ENCODE measurements at regions not wholly inside any gene's neighbourhood (a gene's known extent, or its start where the extent isn't known, plus 50 kb on each side); places are given as distances from the start of the nearest gene placed in this dataset.

- CTCF ChIA-PET (ENCODE audit: low intra/inter-chr PET ratio): interaction anchor here (0.6 kb wide), 1 partner anchor 12 kb away, joined by 3 read pairs; no protein-coding TSS in a partner anchor
- POLR2A ChIA-PET: interaction anchor here (0.6 kb wide), 1 partner anchor 21 kb away, joined by 3 read pairs; no protein-coding TSS in a partner anchor
- intact Hi-C loops (cut with micrococcal nuclease): no loop called here
- no peak overlapping the region for H3K4me3 ChIP-seq
- TF ChIP-seq ELF2 (CRISPR knock-in tag; IDR thresholded peaks at IDR 0.05): no peak
- TF ChIP-seq GATAD2A (IDR thresholded peaks at IDR 0.05): no peak
- H3K9me1 ChIP-seq (ENCODE audit: control insufficient read depth, insufficient read depth, low read length): no peaks in the 10 kb centered on the region
- 0% methylated on average over 1 of the region's 1 CpG for WGBS (ENCODE audit: insufficient coverage, low coverage, missing lambda C conversion rate)
- no TSS peak for BruUV-seq (replicated peaks)
- no peak overlapping the region for H3K27ac ChIP-seq (ENCODE audit: extremely low read depth, low read depth, low read length)
- no peak for DNase-seq (ENCODE audit: extremely low read depth in 1 of 4, low spot score in 3 of 4)
- H3K4me2 ChIP-seq (ENCODE audit: insufficient read depth, low read length): no peak overlapping the region
- FAIRE-seq: no peak
- no peaks in the 10 kb centered on the region for H3K79me2 ChIP-seq (ENCODE audit: control insufficient read depth, insufficient read depth, low read length)
- ATAC-seq: no peak
- H3K36me3 ChIP-seq (ENCODE audit: control insufficient read depth, insufficient read depth, low read length): no peaks in the 10 kb centered on the region
- in situ Hi-C loops (cut with MboI): no loop called here
- H2AFZ ChIP-seq (ENCODE audit: low read depth, low read length): no peak overlapping the region
- H3K27me3 ChIP-seq (ENCODE audit: control insufficient read depth in 2 of 2, insufficient read depth in 2 of 2, low read length in 2 of 2): no peaks in the 10 kb centered on the region
- H3K9me3 ChIP-seq (replicated peaks; ENCODE audit: control insufficient read depth, insufficient read depth, low read depth, low read length): no peaks in the 10 kb centered on the region
- H4K20me1 ChIP-seq (replicated peaks; ENCODE audit: control insufficient read depth, insufficient read depth, low read length): no peaks in the 10 kb centered on the region
- no peak overlapping the region for H3K9ac ChIP-seq (ENCODE audit: insufficient read depth in 1 of 2, low read depth in 2 of 2, low read length in 2 of 2)
- H3K4me1 ChIP-seq (replicated peaks in 1 of 2; ENCODE audit: control insufficient read depth in 2 of 2, insufficient read depth in 2 of 2, low read length in 2 of 2): no peaks in the 10 kb centered on the region
These were observed 314.6 kb upstream of the PDE3A start for GRCh38 chr12:20053782-20054181.

- no peaks in the 10 kb centered on the region for H3K36me3 ChIP-seq (ENCODE audit: control insufficient read depth, insufficient read depth, low read length)
- ATAC-seq: no peak
- no peaks in the 10 kb centered on the region for H3K4me1 ChIP-seq (replicated peaks in 1 of 2; ENCODE audit: control insufficient read depth in 2 of 2, insufficient read depth in 2 of 2, low read length in 2 of 2)
- H3K9me1 ChIP-seq (ENCODE audit: control insufficient read depth, insufficient read depth, low read length): no peaks in the 10 kb centered on the region
- POLR2A ChIA-PET: no interaction called here
- no peak overlapping the region for H3K4me2 ChIP-seq (ENCODE audit: insufficient read depth, low read length)
- DNase-seq (ENCODE audit: extremely low read depth in 1 of 4, low spot score in 3 of 4): no peak
- CTCF ChIA-PET (ENCODE audit: low intra/inter-chr PET ratio): no interaction called here
- no peak for FAIRE-seq
- 0% methylated on average over 3 of the region's 3 CpGs for WGBS (ENCODE audit: insufficient coverage, low coverage, missing lambda C conversion rate)
- H3K4me3 ChIP-seq: no peak overlapping the region
- H2AFZ ChIP-seq (ENCODE audit: low read depth, low read length): no peak overlapping the region
- intact Hi-C loops (cut with micrococcal nuclease): no loop called here
- H3K9me3 ChIP-seq (replicated peaks; ENCODE audit: control insufficient read depth, insufficient read depth, low read depth, low read length): no peaks in the 10 kb centered on the region
- no peak overlapping the region for H3K9ac ChIP-seq (ENCODE audit: insufficient read depth in 1 of 2, low read depth in 2 of 2, low read length in 2 of 2)
- H3K79me2 ChIP-seq (ENCODE audit: control insufficient read depth, insufficient read depth, low read length): no peaks in the 10 kb centered on the region
- H4K20me1 ChIP-seq (replicated peaks; ENCODE audit: control insufficient read depth, insufficient read depth, low read length): no peaks in the 10 kb centered on the region
- no TSS peak for BruUV-seq (replicated peaks)
- in situ Hi-C loops (cut with MboI): no loop called here
- H3K27ac ChIP-seq (ENCODE audit: extremely low read depth, low read depth, low read length): no peak overlapping the region
- H3K27me3 ChIP-seq (ENCODE audit: control insufficient read depth in 2 of 2, insufficient read depth in 2 of 2, low read length in 2 of 2): no peaks in the 10 kb centered on the region
- no peak for TF ChIP-seq TCF7 (IDR thresholded peaks at IDR 0.05; ENCODE audit: borderline replicate concordance)
- TF ChIP-seq FOXK1 (CRISPR knock-in tag; IDR thresholded peaks at IDR 0.05; ENCODE audit: borderline replicate concordance): no peak
- no peak for TF ChIP-seq ZNF512 (tag; IDR thresholded peaks at IDR 0.05)
- TF ChIP-seq GATA2 (CRISPR knock-in tag; IDR thresholded peaks at IDR 0.05): no peak
- TF ChIP-seq STAT5B (CRISPR knock-in tag; IDR thresholded peaks at IDR 0.05): no peak
- no peak for TF ChIP-seq SUPT5H (IDR thresholded peaks at IDR 0.05)
- no peak for TF ChIP-seq PHF20 (IDR thresholded peaks at IDR 0.05; ENCODE audit: partially characterized antibody)
- TF ChIP-seq ELK1 (CRISPR knock-in tag; IDR thresholded peaks at IDR 0.05): no peak
- TF ChIP-seq SMC3 (conservative IDR thresholded peaks at IDR 0.05; ENCODE audit: insufficient read depth, low read depth, low read length): no peak
- no peak for TF ChIP-seq BMI1 (IDR thresholded peaks at IDR 0.05; ENCODE audit: low read length)
- no peak for TF ChIP-seq ELK3 (CRISPR knock-in tag; IDR thresholded peaks at IDR 0.05)
- no peak for TF ChIP-seq ZC3H8 (IDR thresholded peaks at IDR 0.05)
- TF ChIP-seq EZH2 (IDR thresholded peaks at IDR 0.05; ENCODE audit: borderline replicate concordance, low read depth, low read length): no peak
- no peak for TF ChIP-seq ZNF699 (CRISPR knock-in tag; IDR thresholded peaks at IDR 0.05; ENCODE audit: insufficient replicate concordance)
These were observed 312.5 kb upstream of the PDE3A start for GRCh38 chr12:20055856-20056255.

Data from K562 (cell line).